ENCODE measurements at regions not wholly inside any gene's neighbourhood (a gene's known extent, or its start where the extent isn't known, plus 50 kb on each side); places are given as distances from the start of the nearest gene placed in this dataset.
"Not testable (repeated sequence)": the region's sequence is repeated elsewhere in the genome, so short reads cannot be mapped to it uniquely, and the experiment has no call there.

DNA sequence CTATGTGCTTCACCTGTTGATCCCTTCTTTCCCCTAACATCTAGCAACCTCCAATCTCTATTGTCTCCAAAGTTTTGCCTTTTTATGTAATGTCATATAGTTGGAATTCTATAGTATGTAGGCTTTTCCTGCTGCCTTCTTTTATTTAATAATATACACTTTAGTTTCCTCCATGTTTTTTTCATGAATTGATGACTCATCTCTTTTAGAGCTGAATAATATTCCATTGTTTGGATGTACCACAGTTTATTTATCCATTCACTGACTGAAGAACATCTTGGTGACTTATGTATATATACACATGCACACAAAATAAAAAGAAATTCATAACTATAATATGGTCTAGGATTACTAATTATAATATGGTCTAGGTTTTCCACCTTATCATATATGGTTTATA, 1314.2 kb downstream of the OTOL1 start:
- DNase-seq (ENCODE audit: low spot score) = no peak

DNA sequence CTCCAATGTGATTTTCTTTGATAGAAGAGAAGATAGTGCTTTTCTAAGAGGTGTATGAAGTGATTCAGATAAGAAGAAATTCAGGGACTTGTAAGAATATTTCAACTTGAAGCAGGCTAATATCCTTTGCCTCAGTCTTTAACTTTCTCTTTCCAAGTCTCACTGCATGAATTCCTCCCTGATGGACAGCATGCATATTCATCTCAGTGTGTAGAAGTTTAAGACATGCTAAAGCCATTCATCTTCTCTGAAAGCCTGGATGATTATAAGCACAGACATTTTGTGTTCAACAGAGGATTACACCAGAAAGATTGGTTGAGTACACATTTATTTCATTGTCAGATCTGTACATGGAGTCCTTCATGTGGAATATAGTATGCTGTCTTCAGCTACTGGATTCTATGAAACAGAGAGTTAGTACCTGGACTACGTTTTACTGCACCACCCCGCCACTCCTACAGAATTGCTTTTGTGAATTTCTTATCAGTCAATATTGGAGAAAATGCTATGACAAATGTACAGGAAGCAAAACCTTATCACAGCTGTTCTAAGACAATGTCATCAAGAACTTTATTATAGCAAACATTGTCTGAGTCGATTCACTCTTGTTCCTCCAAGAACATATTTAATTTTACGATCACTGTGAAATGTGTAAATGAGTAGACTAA, 1346.1 kb downstream of the OTOL1 start:
- no peak for DNase-seq (ENCODE audit: low spot score)

DNA sequence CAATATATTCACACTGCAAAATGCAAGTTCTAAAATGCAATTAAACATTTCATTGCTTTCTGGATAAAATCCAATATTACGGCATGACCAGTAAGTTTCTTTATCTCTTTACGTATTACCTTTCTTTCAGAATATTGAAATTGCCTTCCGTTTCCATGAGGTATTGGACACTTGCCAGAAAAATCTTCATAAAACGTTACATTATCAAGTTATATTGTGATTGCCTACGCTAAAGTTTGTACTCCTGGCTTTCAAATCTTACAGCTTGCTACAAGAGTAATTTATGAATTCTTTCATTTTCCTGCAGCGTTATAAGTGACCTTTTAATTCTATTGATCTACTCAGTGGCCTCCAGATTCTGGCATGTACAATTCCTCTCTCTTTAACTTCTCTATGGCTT, 1349.3 kb downstream of the OTOL1 start:
- no peak for DNase-seq (ENCODE audit: low spot score)

DNA sequence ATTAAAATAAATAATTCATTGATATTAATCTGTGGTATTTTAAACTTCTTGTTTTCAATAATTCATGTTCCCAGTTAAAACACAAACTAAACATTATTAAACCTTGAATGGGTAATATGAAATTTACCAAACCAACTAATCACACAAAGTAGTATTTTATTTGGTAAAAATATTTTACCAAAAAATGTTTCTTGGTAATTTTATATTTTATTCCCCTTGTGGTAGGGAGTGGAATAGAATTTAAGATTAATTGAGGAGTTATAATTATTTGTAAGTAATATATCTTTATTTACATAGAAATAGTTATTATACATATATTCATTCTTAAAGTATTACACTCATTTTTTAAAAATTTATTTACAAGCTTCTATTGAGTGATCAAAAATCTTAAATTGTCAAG, 1350.9 kb downstream of the OTOL1 start:
- DNase-seq (ENCODE audit: low spot score) = no peak

DNA sequence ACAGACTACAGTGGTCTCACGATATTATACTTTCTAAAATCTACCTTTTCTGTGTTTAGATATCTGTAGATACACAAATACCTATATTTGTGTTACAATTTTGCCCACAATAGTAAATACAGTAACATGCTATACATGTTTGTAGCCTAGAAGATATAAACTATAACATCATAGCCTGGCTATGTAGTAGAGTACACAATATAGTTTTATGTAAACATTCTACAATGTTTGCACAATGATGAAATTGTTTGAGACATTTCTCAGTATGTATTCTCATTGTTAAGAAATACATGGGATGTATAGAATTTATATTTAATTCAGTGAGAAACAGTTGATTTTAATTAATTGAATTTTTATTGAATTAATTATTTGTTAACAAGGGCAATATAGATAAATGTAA, 1367.0 kb downstream of the OTOL1 start:
- no peak for DNase-seq (ENCODE audit: low spot score)

DNA sequence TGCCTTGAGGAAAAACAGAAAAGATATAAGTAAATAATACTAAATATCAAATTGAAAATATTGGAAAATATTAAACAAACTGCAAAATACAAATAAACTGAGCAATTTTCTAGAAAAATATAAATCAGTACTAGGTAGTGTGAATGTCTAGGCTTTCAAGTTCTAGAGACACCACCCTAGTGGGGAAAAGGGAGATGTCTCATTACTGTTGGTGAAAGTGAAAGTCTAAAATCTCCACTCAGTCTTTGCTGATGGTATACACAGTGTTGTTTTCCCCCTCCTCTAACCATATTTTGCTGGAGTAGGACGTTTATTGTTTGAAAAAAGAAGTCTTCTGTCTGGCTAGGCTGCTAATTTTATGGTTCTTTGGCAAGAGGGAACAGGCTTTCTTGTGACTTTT, 1368.9 kb downstream of the OTOL1 start:
- DNase-seq (ENCODE audit: low spot score) = no peak

DNA sequence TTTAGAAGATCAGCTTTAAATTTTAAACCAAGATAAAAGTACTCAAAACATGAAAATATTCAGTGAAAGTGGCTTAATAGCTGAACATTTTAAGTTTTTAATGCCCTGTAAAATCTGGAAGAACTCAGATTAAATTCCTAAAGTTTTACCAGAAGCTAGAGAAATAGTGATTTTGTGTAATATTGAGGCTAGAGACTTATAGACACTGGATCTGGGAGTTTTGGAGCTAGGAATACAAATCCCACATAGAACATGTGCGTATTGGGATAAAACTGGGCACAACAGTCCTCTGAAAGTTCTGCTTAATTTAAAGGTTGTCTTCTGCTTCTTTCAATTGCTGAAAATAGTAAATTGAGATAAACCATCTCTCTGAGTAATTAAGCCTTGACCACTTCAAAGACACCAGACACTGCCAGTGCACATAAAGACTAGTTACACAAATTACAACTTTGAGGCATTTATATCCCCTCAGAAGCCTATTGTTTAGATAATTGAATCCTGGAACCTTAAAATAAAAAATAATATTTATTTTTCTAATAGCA, 1382.5 kb downstream of the OTOL1 start:
- DNase-seq (ENCODE audit: low spot score) = no peak

DNA sequence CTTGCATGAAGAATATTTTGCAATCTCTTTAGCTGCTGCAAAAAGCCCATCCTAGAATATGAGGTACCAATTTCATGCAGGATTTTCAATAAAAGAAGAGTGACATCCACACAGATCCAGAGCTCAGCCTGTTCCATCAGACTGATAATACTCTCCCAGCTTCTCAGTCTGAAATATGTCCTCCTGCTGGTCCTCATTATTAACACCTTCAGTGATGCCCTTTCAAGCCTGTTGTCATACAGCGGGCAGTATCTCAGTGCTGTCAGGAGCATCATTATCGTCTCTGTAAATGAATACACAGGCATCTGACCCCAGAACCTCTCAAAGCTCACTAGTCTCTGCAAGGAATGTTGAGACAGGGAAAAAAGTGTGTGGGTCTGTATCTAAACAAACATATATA, 1387.8 kb downstream of the OTOL1 start:
- DNase-seq (ENCODE audit: low spot score) = no peak

DNA sequence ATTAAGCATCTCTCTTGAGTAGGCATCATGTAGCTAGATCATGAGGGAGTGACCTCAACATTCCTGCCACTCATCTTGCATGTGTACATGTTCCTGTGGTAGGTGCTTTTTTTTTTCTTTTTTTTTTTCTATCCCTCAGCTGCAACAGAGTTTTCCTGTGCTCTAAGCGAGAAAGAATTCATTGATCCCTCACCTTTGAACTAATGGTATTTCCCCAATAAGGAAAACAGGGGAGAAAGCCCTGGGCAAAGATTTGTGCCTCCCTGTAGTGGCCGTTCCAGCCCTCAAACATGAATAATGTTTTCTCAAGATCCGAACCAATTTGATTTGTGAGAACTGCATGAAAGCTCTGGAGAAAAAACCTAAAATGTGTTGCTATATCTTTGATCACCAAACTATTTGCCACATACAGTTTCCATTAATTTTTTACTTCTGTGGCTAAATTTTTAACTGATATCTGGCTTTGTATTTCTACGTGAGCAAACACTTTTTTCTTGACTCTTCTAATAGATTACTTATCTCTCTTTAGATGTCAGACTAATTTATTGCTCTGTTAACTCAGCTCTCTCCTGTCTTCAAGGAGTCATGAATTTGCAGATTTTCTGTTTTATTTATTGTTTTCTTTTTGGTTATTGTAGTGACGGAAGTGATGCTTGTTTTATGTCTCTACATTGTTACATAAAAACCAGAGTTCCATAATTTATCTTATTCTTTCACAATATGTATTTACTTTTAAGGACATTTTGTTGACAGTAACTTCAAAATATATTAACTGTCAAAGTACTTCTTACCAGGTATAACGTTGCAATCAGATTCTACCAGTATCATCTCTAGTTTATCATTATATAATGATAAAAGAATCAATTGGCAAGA, 1396.5 kb downstream of the OTOL1 start:
- no peak for DNase-seq (ENCODE audit: low spot score)

DNA sequence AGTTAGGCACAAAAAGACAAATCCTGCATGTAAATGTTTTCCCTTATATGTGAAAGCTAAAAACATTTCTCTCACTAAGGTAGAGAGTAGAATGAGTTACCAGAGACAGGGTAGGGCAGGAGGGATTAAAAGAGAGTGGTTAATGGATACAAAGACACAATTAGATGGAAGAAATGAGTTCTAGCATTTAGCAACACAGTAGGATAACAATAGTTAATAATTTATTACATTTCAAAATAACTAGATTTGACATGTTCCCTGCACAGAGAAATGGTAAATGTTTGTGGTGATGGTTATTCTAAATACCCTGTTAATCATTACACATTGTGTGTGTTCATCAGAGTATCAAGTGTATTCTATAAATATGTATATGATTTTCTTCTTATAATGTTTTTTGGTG, 1400.7 kb downstream of the OTOL1 start:
- no peak for DNase-seq (ENCODE audit: low spot score)

DNA sequence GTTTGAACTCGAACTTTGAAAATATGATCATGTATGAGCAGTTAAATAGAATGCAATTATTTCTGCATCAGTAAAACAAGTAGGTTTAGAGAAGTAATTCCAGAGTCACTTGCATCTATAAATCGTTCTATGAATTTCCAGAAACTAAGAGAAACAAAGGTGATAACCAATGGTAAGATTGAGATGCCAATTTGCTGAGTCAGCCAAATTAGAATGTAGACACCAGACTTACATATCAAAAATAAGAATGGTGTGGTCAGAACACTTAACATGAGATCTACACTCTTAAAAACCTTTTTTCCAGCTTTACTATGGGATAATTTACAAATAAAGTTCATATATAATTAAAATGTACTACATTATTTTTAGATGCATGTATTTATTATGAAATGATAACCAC, 1435.9 kb downstream of the OTOL1 start:
- DNase-seq (ENCODE audit: low spot score) = no peak

DNA sequence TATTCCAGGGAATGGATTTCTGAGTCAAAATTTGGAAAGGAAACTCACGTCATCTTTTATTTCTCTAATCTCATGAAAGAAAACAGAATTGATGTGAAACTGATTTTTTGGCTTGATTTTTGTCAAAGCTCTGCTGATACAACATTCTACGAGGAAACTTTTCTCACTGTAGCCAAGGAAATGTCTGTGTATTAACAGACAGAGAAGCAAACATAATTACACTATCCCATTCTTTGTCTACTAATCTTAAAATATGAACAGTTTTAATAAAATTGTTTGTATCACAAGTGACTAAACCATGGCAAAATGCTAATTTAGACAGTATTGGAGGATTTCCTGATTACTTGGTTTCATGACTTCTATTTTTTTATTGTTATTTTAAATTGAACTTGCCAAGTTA, 1437.0 kb downstream of the OTOL1 start:
- DNase-seq (ENCODE audit: low spot score) = no peak

DNA sequence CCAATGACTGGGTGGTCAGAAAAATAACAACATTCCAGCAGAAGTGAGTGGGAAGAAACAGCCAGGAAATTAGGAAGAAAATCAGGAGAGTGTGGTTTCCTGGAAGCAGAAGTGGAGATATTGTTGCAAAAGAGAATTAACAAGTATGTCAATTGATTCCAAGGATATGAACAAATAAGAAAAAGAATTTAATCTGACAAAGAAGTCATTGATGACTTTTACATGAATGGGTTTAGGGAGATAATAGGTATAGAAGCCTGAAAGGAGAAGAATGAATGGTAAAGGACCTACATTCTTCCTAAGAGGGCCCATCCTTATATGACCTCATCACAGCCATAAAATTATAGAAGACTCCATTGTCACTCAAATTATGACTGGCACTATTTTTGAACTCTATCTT, 1440.1 kb downstream of the OTOL1 start:
- no peak for DNase-seq (ENCODE audit: low spot score)

DNA sequence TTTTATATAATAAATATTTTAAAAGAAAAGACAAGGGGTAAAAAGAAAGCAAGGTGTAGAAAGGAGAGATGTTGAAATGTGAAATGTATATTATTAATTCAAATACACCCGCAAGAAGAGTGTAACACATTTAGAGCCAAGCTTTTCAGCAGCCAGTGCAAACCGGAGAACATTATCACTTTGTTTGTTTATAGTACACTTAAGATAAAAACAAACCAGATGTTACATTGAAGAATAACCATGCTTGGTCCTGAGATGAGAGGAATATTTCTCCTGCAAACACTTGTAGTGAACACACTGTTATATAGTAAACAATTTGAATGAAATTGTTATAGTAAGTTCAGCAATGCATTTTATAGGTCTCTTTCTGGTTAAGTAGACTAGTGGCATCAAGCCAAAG, 1441.5 kb downstream of the OTOL1 start:
- DNase-seq (ENCODE audit: low spot score) = no peak

DNA sequence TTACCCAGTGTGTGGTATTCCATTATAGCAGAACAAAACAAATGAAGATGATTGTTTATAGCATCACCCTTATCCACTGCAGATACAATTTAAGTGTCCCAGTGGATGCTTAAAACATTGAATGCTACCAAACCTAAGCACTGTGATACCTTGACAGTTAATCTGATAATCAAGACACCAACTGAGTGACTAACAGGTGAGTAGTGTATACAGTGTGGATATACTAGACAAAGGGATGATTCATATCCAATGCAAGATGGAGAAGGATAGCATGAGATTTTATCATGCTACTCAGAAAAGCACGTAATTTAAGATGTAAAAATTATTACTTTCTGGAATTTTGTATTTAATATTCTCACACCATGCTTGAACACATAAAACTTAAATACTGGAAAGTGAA, 1449.0 kb downstream of the OTOL1 start:
- no peak for DNase-seq (ENCODE audit: low spot score)

DNA sequence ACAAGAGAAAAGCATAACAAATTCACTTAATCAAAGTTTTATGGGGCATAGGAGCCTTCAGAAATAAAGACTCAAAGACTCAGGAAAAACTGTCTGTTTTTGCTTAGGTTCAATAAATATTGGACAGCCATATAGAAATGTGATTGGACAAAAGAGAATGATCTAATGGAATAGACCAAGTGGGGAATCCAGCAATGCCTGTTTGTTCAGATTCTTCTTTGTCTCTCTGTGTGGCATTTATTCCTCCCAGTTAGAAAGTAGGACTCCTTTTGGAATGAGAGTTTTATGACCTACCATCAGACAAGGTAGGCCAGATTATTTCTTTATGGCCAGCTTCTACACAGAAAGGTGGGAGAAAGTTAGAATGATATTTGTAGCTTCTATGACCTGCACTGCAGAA, 1460.1 kb downstream of the OTOL1 start:
- no peak for DNase-seq (ENCODE audit: low spot score)

DNA sequence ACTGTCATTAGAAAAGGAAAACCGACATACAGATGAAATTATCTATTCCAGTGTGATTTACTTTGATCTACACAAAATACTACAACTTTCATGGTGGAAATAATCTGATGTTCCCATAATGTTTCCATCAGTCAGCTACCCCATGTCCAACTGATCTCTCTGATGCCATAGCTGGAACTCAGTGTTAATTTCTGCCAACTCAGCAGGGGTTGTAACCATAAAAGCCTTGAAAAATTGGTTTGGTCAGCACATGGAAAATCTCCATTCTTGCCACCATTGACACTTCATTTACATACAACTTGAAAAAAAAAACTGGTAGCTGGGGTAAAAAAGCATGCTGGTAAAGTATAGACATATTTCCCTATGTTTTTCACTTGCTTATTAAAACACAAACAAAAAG, 1463.7 kb downstream of the OTOL1 start:
- DNase-seq (ENCODE audit: low spot score) = no peak

DNA sequence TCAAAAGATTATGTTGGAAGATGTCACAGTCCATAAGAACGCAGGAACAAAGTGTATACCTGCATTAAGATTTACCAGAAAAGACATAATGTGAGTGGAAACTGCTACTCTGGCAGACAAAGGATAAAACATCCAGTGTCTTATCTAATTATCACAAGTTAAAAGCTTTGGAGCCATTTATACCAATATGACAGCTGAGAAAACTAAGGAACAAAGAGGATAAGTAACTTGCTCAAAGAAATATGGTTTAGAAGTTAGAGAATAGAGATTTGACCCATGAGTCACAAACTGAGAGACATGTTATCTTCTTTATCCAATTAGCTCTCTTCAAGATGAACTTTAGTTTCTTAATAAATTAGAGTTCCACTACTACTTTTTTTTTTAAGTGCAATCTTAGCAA, 1473.7 kb downstream of the OTOL1 start:
- no peak for DNase-seq (ENCODE audit: low spot score)

DNA sequence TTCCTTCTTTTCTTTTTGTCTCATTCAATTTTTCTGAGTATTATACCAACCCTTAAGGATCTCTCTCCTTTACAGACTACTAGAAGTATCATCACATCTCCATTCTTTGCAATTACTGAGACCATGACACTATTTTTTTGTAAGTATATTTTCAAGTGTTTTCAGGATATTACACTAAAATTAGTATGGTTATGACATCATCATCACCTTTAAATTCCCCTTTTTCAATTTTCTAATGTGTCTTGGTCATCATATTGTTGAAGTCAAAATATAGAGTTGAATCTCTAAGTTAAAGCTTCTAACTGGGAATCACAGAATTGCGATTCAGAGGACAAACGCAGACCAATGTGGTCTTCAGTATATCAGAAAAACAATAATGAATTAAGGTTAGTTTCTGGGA, 1475.1 kb downstream of the OTOL1 start:
- DNase-seq (ENCODE audit: low spot score) = no peak

DNA sequence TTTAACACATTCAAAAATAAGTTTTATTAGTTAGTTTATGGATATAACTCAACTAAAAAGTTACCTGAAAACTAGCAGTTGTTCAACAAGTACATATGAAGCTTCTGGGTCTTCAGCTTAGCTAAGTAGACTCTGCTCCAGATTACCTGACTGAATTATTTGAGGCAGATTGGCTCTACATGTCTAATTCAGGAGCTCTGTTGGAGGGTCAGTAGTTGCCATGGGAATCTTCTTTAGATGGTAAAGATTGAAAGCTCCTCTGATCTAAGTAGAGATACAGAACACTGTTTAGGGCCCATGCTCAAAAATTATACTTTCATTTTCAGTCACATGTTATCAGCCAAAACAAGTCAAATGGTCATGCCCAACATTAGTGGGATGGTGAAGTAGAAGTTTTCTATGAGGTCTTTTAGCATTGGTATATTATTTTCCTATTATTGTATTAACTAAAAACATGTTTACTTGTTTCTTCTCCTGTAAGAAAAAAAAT, 1476.9 kb downstream of the OTOL1 start:
- no peak for DNase-seq (ENCODE audit: low spot score)

DNA sequence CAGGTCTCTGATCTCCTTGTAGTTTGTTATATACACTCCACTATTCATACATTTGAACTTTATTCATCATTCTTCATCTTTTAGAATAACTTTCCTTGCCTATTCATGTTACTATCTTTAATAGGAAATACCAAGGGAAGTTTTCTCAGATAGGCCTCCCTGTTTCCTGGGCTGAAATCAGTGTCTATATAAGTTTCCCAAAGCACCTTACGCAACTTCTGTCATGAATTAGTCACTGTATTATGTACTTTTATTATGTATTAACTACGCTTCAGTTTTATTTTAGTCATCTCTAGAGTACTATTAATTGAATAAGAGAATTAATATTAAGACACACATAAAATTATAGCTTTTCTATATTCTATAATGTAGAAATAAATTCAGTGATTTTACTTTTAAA, 1481.5 kb downstream of the OTOL1 start:
- DNase-seq (ENCODE audit: low spot score) = no peak

DNA sequence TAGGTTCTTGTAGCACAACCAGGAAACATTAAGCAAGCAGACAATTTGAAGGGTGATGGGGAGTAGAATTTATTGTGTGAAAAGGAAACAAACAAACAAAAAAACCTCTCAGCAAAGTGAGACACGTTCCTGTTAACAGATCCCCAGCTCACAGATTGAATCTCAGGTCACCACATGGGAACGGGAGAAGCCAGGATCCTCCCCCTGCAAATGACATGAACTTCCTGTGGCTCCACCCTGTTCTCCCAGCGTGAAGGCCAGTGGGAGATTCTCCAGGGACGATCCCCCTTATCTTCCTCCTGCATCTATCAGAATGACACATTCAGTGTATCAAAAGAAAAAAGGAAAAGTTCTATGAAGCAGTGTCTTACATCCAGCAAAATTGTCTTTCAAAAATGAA, 1488.1 kb downstream of the OTOL1 start:
- no peak for DNase-seq (ENCODE audit: low spot score)

DNA sequence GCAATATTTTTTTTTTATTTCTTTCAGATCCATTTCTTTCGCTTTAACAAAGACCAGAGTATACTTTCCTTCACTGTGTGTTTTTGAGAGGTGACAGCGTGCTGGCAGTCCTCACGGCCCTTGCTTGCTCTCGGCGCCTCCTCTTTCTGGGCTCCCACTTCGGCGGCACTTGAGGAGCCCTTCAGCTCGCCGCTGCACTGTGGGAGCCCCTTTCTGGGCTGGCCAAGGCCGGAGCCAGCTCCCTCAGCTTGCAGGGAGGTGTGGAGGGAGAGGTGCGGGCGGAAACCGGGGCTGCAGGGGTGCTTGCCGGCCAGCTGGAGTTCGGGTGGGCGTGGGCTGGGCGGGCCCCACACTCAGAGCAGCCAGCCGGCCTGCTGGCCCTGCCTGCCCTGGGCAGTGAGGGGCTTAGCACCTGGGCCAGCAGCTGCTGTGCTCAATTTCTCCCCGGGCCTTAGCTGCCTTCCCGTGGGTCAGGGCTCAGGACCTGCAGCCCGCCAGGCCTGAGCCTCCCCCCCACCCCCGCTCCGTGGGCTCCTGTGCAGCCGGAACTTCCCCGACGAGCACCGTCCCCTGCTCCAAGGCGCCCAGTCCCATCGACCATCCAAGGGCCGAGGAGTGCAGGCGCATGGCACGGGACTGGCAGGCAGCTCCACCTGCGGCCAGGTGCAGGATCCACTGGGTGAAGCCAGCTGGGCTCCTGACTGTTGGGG, 1490.6 kb downstream of the OTOL1 start:
- not testable (repeated sequence) for DNase-seq (ENCODE audit: low spot score)
